PFSK-1 (cell line): ENCODE measurements at regions not wholly inside any gene's neighbourhood (a gene's known extent, or its start where the extent isn't known, plus 50 kb on each side); places are given as distances from the start of the nearest gene placed in this dataset.

ENCODE experiments used
- FOXP2 ChIP-seq: optimal IDR thresholded peaks from 2 replicates; pipeline ENCODE3; 2011; ENCODE audit warnings: borderline replicate concordance, control low read depth, inconsistent platforms; ENCODE audit not compliant: insufficient read depth; ENCODE audit errors: extremely low read length, extremely low read depth
- POLR2AphosphoS5 ChIP-seq: IDR thresholded peaks from 2 replicates; pipeline ENCODE4 v1.6.1; 2012; ENCODE audit warnings: low read depth, mild to moderate bottlenecking, control low read depth, low read length, moderate library complexity
- REST ChIP-seq, 2 experiments: IDR thresholded peaks; 2 replicates each; pipeline versions ENCODE4 v1.6.1 to v1.8.0; 2011 to 2012; ENCODE audit warnings: low read depth in 2 of 2, low read length in 2 of 2, control low read depth in 1 of 2, inconsistent platforms in 1 of 2, mild to moderate bottlenecking in 1 of 2, moderate library complexity in 1 of 2; ENCODE audit not compliant: insufficient read depth in 1 of 2
- SIN3A ChIP-seq: IDR thresholded peaks from 2 replicates; pipeline ENCODE4 v1.6.1; 2012; ENCODE audit warnings: mild to moderate bottlenecking, low read length, moderate library complexity, borderline replicate concordance; ENCODE audit not compliant: insufficient read depth
- TAF1 ChIP-seq: IDR thresholded peaks from 2 replicates; pipeline ENCODE4 v1.6.1; 2012; ENCODE audit warnings: low read length, control low read depth, borderline replicate concordance; ENCODE audit not compliant: insufficient read depth

DNA sequence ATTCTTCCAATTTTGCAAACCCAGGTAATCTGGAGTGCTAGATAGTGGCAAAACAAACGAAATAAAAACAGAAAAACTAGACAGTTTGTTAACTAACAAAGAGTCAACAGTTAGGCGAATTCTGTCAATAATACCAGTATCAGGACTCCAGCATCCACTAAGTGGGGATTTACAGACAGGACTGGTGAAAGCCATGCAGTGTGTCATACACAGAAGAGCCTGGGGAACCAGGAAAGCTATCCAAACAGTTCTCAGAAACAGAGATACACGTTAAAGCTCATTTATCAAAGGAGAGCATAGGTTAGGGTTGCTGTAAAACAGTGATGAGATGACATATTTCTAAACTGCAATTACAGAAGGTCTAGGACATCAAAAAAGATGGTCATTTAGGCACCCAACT, 203.7 kb upstream of the KIF2B start:
- no peak for TF ChIP-seq REST (IDR thresholded peaks at IDR 0.05; ENCODE audit: insufficient read depth in 1 of 2, low read depth in 2 of 2, low read length in 2 of 2)

DNA sequence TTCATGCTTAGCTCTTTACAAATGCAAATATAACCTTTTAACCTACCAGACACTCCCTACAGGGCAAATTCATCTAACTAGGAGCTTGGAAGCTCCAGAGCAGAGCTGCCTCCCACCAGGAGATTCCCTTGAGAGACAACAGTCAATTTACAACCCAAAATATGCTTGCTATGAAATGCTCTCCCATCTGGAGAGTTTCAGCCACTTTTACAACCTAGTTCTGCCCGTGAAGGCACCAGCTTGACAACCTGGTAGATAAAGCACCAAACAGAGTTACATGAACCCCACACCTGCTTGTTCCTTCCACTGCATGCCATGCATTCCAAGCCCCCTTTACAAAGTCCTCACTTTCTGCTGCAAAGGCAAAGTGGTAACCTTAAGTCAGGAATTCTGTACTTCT, 215.3 kb upstream of the KIF2B start:
- TF ChIP-seq REST (IDR thresholded peaks at IDR 0.05; ENCODE audit: insufficient read depth in 1 of 2, low read depth in 2 of 2, low read length in 2 of 2) (no peak), SIN3A (no peak), POLR2AphosphoS5 (no peak), TAF1 (no peak), FOXP2 (no peak)

- TF ChIP-seq POLR2AphosphoS5 = no peak
- TF ChIP-seq REST (IDR thresholded peaks at IDR 0.05; ENCODE audit: insufficient read depth in 1 of 2, low read depth in 2 of 2, low read length in 2 of 2) = no peak
- no peak for TF ChIP-seq TAF1
- no peak for TF ChIP-seq SIN3A
- no peak for TF ChIP-seq FOXP2
Measured at GRCh38 chr17:53588317-53588716, 234.4 kb upstream of the KIF2B start.

DNA sequence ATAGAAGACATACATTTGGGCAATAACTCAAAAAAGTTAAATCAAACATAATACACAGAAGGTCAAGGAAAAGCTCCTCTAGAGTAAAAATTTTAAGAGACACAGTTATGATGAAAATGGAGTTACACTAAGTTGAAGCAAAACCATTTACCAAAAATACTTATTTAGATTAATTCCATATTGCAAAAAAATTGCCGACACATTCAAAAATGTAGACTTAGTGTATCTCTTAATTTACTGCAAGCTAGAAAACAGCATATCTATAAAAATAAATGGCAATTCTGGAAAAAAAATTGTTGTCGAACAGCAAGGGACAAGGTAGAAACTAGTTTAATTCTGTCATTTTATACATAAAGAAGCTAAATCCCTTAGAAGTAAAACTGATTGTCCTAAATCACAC, 248.7 kb upstream of the KIF2B start:
- TF ChIP-seq FOXP2 = no peak
- TF ChIP-seq TAF1 = no peak
- TF ChIP-seq POLR2AphosphoS5 = no peak
- TF ChIP-seq SIN3A = no peak
- TF ChIP-seq REST (IDR thresholded peaks at IDR 0.05; ENCODE audit: insufficient read depth in 1 of 2, low read depth in 2 of 2, low read length in 2 of 2) = no peak

DNA sequence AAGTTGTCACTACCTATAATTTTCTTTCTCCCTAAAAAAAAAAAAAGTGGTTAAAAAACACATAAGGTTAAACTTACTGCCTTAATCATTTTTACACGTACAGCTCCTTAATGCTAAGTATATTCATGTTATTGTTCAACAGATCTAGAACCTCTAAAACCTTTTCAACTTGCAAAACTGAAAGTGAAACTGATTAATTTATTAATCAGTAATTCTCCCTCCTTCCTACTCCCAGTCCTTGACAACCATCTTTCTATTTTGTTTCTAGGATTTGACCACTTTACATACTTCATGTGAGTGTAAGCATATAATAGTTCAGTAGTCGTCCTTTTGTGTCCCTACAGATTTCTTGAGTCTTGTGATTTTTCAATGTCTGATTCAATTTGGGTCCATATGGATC, 251.4 kb upstream of the KIF2B start:
- TF ChIP-seq REST (IDR thresholded peaks at IDR 0.05; ENCODE audit: insufficient read depth in 1 of 2, low read depth in 2 of 2, low read length in 2 of 2) = no peak
- TF ChIP-seq SIN3A = no peak
- no peak for TF ChIP-seq FOXP2
- no peak for TF ChIP-seq POLR2AphosphoS5
- TF ChIP-seq TAF1 = no peak
